ENCODE measurements at regions not wholly inside any gene's neighbourhood (a gene's known extent, or its start where the extent isn't known, plus 50 kb on each side); places are given as distances from the start of the nearest gene placed in this dataset.

- no peak for DNase-seq (ENCODE audit: extremely low spot score)
- H3K27me3 ChIP-seq: no peaks in the 10 kb centered on the region
- 87% methylated on average over 3 of the region's 3 CpGs for WGBS
- no peak overlapping the region for H3K27ac ChIP-seq (replicated peaks in 1 of 4)
- H3K9me3 ChIP-seq: no peaks in the 10 kb centered on the region
- H3K36me3 ChIP-seq: no peaks in the 10 kb centered on the region
- intact Hi-C loops (cut with DNase I): no loop called here
- H3K4me3 ChIP-seq: no peak overlapping the region
- no peaks in the 10 kb centered on the region for H3K4me1 ChIP-seq
- TF ChIP-seq CTCF (IDR thresholded peaks at IDR 0.05) (no peak), POLR2A (IDR thresholded peaks at IDR 0.05; ENCODE audit: low read depth) (no peak), EP300 (IDR thresholded peaks at IDR 0.05) (no peak), POLR2AphosphoS5 (IDR thresholded peaks at IDR 0.05) (no peak)
Measured at GRCh38 chr1:191348328-191348727, 809.9 kb upstream of the RGS18 start.

- no peaks in the 10 kb centered on the region for H3K36me3 ChIP-seq
- DNase-seq (ENCODE audit: extremely low spot score): no peak
- H3K27ac ChIP-seq (replicated peaks in 1 of 4): no peak overlapping the region
- no peaks in the 10 kb centered on the region for H3K9me3 ChIP-seq
- no peaks in the 10 kb centered on the region for H3K4me1 ChIP-seq
- TF ChIP-seq POLR2A (IDR thresholded peaks at IDR 0.05; ENCODE audit: low read depth) (no peak), CTCF (IDR thresholded peaks at IDR 0.05) (no peak), POLR2AphosphoS5 (IDR thresholded peaks at IDR 0.05) (no peak), EP300 (IDR thresholded peaks at IDR 0.05) (no peak)
- WGBS: 0% methylated on average over 1 of the region's 1 CpG
- H3K4me3 ChIP-seq: no peak overlapping the region
- H3K27me3 ChIP-seq: no peaks in the 10 kb centered on the region
- intact Hi-C loops (cut with DNase I): no loop called here
Measured at GRCh38 chr1:191350938-191351337, 807.3 kb upstream of the RGS18 start.

- no peaks in the 10 kb centered on the region for H3K9me3 ChIP-seq
- intact Hi-C loops (cut with DNase I): no loop called here
- no peak for DNase-seq (ENCODE audit: extremely low spot score)
- no peaks in the 10 kb centered on the region for H3K36me3 ChIP-seq
- TF ChIP-seq EP300 (IDR thresholded peaks at IDR 0.05) (no peak), CTCF (IDR thresholded peaks at IDR 0.05) (no peak), POLR2A (IDR thresholded peaks at IDR 0.05; ENCODE audit: low read depth) (no peak), POLR2AphosphoS5 (IDR thresholded peaks at IDR 0.05) (no peak)
- no peaks in the 10 kb centered on the region for H3K27me3 ChIP-seq
- no peak overlapping the region for H3K4me3 ChIP-seq
- H3K4me1 ChIP-seq: no peaks in the 10 kb centered on the region
- 87% methylated on average over 1 of the region's 1 CpG for WGBS
- H3K27ac ChIP-seq (replicated peaks in 1 of 4): no peak overlapping the region
Measured at GRCh38 chr1:191358724-191359123, 799.5 kb upstream of the RGS18 start.

- Histone ChIP-seq H3K27ac (replicated peaks in 1 of 4) (no peak overlapping the region), H3K36me3 (no peaks in the 10 kb centered on the region), H3K4me1 (peaks cover 0 to 5% (median 2%) of the 10 kb centered on the region in 4 donors), H3K27me3 (no peaks in the 10 kb centered on the region), H3K4me3 (no peak overlapping the region), H3K9me3 (peaks cover 0 to 9% (median 3%) of the 10 kb centered on the region in 4 donors)
- intact Hi-C loops (cut with DNase I): no loop called here
- 94% methylated on average over 1 of the region's 1 CpG for WGBS
- no peak for DNase-seq (ENCODE audit: extremely low spot score)
- no peak for TF ChIP-seq POLR2A (IDR thresholded peaks at IDR 0.05; ENCODE audit: low read depth)
Measured at GRCh38 chr1:191366686-191367085, 791.6 kb upstream of the RGS18 start.

GRCh38 chr1:191368891-191369654, 789.2 kb upstream of the RGS18 start:
- no peak overlapping the region for H3K27ac ChIP-seq (replicated peaks in 1 of 4)
- H3K9me3 ChIP-seq: peaks cover 0 to 9% (median 3%) of the 10 kb centered on the region in 4 donors
- peaks cover 0 to 9% (median 4%) of the 10 kb centered on the region in 4 donors for H3K4me1 ChIP-seq
- DNase-seq (ENCODE audit: extremely low spot score): no peak
- no peaks in the 10 kb centered on the region for H3K36me3 ChIP-seq
- no peak overlapping the region for H3K4me3 ChIP-seq
- intact Hi-C loops (cut with DNase I): no loop called here
- H3K27me3 ChIP-seq: no peaks in the 10 kb centered on the region
- WGBS: 76% methylated on average over 12 of the region's 12 CpGs
- TF ChIP-seq POLR2A (IDR thresholded peaks at IDR 0.05; ENCODE audit: low read depth) (no peak), POLR2AphosphoS5 (IDR thresholded peaks at IDR 0.05) (no peak), CTCF (IDR thresholded peaks at IDR 0.05) (no peak), EP300 (IDR thresholded peaks at IDR 0.05) (no peak)
